Transverse colon (tissue), 3 donors: ENCODE measurements at regions not wholly inside any gene's neighbourhood (a gene's known extent, or its start where the extent isn't known, plus 50 kb on each side); places are given as distances from the start of the nearest gene placed in this dataset.

ENCODE experiments used
- CTCF ChIP-seq, 5 experiments: fragments of 200-600 bp in 3 of 5; fragments of 450-650 bp in 2 of 5; sonication (generic) in 3 of 5; IDR thresholded peaks; 1 replicate in 2 of 5; 2 replicates in 3 of 5; pipeline ENCODE4 v1.5.1; 2016 to 2017; ENCODE audit warnings: antibody characterized with exemption in 5 of 5, inconsistent platforms in 3 of 5, mild to moderate bottlenecking in 2 of 5, moderate library complexity in 1 of 5
- POLR2A ChIP-seq: fragments of 450-650 bp; IDR thresholded peaks from one replicate; pipeline ENCODE4 v1.6.1; 2016; ENCODE audit warnings: antibody characterized with exemption, mild to moderate bottlenecking, moderate library complexity

DNA sequence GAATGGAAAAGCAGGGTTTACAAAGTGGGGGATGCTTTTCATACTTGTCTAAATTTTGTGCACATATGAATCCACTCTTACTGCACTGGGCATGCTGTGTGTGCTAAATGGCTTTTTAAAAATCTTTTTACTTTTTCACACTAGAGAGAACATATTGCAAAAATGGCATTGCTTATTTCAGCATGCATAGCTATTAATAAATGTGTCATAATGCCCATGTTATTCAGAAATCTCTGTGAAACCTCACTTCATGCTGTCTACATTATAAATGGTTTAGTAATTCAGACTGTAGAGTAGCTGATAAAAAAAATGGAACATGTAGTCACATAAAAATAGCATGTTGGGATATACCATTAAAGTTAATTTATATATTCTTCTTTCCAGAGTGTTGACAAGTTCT lies 593.8 kb downstream of the RPL10L start:
- TF ChIP-seq POLR2A: no peak
- TF ChIP-seq CTCF (IDR thresholded peaks at IDR 0.05): no peak
